Uterus (tissue), 2 donors: ENCODE measurements at regions not wholly inside any gene's neighbourhood (a gene's known extent, or its start where the extent isn't known, plus 50 kb on each side); places are given as distances from the start of the nearest gene placed in this dataset.

Experiments
- POLR2A ChIP-seq, 2 donors: fragments of 450-650 bp; IDR thresholded peaks; one replicate each; pipeline ENCODE4 v1.6.1; 2016; ENCODE audit warnings: antibody characterized with exemption in 2 of 2, mild to moderate bottlenecking in 1 of 2, moderate library complexity in 1 of 2
- TF ChIP-seq, protein P1 (sequence below), 4 experiments: fragments of 200-600 bp in 2 of 4; fragments of 450-650 bp in 2 of 4; sonication (generic) in 2 of 4; IDR thresholded peaks; one replicate each; pipeline ENCODE4 v1.5.1; 2016 to 2019; ENCODE audit warnings: antibody characterized with exemption in 4 of 4, mild to moderate bottlenecking in 2 of 4, moderate library complexity in 1 of 4

DNA sequence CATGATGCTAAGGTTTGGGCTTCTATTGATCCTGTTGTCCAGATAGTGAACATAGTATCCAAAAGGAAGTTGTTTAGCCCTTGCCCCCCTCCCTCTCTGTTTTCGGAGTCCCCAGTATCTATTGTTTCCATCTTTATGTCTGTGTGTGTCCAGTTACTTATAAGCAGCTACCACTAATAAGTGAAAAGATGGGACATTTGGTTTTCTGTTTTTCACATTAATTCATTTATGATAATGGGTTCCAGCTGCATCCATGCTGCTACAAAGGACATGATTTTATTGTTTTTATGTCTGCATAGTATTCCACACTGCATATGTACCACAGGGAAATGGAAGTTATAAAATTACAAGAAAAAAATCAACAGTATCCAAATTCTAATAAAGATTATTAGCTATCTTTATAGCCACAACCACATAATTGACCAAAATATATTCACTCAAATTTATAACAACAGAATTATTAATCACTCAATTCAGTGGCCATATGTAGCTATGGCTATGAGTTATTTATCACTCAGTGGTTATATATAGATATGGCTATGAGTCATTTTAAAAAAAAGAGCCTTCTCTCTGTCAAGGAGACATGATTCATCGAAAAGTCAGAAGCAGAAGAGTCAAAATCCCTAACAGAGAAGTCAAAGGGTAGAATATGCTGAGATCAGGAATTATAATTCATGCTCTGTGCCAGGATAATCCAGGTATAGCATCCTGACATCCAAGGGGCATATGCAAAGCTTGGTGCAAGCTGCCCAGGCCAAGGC is 367.5 kb downstream of the DEPDC1B start:
- TF ChIP-seq, protein P1, sequence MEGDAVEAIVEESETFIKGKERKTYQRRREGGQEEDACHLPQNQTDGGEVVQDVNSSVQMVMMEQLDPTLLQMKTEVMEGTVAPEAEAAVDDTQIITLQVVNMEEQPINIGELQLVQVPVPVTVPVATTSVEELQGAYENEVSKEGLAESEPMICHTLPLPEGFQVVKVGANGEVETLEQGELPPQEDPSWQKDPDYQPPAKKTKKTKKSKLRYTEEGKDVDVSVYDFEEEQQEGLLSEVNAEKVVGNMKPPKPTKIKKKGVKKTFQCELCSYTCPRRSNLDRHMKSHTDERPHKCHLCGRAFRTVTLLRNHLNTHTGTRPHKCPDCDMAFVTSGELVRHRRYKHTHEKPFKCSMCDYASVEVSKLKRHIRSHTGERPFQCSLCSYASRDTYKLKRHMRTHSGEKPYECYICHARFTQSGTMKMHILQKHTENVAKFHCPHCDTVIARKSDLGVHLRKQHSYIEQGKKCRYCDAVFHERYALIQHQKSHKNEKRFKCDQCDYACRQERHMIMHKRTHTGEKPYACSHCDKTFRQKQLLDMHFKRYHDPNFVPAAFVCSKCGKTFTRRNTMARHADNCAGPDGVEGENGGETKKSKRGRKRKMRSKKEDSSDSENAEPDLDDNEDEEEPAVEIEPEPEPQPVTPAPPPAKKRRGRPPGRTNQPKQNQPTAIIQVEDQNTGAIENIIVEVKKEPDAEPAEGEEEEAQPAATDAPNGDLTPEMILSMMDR (IDR thresholded peaks at IDR 0.05): no peak
- no peak for TF ChIP-seq POLR2A (IDR thresholded peaks at IDR 0.05)
